OCI-LY3 (cell line): ENCODE measurements at regions not wholly inside any gene's neighbourhood (a gene's known extent, or its start where the extent isn't known, plus 50 kb on each side); places are given as distances from the start of the nearest gene placed in this dataset.

Experiments used
- EZH2phosphoT487 ChIP-seq: fragments of 200-600 bp; shearing (Covaris generic); IDR thresholded peaks from 2 replicates; pipeline ENCODE4 v1.6.1; 2018; ENCODE audit warnings: antibody characterized with exemption, mixed run types, low read depth
- TF ChIP-seq, protein P1 (sequence below): fragments of 200-600, 300-600 bp; sonication (generic); IDR thresholded peaks from 2 replicates; pipeline ENCODE4 v1.5.1; 2014; ENCODE audit warnings: antibody characterized with exemption, low read length, low read depth

DNA sequence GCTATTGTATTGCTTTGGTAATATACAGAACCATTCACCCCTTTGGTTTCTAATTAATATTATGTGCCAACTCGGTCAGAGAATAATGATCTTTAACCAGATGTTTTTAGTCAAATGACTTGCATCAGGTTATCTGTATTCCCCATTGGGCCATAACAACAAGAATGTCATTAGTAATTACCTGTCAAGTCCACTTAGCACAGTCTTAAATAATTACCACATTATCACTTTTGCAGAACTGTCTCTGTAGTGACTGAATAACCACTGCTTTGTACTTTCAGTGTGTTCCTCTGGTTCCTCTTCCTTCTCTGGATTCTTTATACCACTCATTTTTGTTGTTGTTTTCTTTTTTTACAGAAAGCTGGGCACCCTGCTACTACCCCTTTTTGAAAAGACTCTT lies 257.7 kb upstream of the SPOCK3 start:
- TF ChIP-seq, protein P1, sequence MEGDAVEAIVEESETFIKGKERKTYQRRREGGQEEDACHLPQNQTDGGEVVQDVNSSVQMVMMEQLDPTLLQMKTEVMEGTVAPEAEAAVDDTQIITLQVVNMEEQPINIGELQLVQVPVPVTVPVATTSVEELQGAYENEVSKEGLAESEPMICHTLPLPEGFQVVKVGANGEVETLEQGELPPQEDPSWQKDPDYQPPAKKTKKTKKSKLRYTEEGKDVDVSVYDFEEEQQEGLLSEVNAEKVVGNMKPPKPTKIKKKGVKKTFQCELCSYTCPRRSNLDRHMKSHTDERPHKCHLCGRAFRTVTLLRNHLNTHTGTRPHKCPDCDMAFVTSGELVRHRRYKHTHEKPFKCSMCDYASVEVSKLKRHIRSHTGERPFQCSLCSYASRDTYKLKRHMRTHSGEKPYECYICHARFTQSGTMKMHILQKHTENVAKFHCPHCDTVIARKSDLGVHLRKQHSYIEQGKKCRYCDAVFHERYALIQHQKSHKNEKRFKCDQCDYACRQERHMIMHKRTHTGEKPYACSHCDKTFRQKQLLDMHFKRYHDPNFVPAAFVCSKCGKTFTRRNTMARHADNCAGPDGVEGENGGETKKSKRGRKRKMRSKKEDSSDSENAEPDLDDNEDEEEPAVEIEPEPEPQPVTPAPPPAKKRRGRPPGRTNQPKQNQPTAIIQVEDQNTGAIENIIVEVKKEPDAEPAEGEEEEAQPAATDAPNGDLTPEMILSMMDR: no peak
- TF ChIP-seq EZH2phosphoT487: no peak
